ENCODE measurements at regions not wholly inside any gene's neighbourhood (a gene's known extent, or its start where the extent isn't known, plus 50 kb on each side); places are given as distances from the start of the nearest gene placed in this dataset.
"Not testable (repeated sequence)": the region's sequence is repeated elsewhere in the genome, so short reads cannot be mapped to it uniquely, and the experiment has no call there.

DNA sequence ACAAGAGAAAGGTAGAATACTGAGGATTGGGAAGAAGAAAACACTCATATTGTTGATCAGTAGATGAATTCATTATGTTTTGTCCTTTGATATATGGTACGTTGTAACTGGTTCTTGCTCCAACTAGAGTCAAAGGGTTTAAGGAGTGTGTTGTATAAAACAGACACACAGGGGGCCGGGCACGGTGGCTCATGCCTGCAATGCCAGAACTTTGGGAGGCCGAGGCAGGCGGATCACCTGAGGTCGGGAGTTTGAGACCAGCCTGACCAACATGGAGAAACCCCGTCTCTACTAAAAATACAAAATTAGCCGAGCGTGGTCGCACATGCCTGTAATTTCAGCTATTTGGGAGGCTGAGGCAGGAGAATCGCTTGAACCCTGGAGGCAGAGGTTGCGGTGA lies 1624.0 kb upstream of the AGA start:
- TF ChIP-seq POLR2A (IDR thresholded peaks at IDR 0.05; ENCODE audit: low read length); GATA1 (IDR thresholded peaks at IDR 0.05; ENCODE audit: low read depth, low read length): not testable (repeated sequence)

Data from erythroblast (primary cell).